ENCODE measurements at regions not wholly inside any gene's neighbourhood (a gene's known extent, or its start where the extent isn't known, plus 50 kb on each side); places are given as distances from the start of the nearest gene placed in this dataset.

DNA sequence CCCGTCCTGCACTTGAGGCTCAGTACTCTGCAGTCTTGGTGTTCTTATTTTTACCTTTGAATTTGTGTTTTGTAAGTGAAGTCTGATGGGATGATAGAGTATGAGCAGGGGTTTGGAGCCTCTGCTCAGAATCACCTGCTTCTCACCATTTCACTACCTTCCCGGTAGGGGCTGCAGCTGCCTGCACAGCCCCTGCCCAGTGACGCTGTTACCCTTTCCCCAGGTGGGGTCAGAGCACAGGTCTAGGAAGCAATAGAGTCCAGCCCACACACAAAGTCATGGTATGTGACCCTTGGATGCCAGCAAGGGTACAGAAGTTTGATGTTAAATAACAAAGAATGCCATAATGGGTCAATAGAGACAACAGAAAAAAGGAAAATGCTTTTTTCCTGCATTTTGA is 101.8 kb upstream of the TCF21 start:
- in situ Hi-C loops (cut with MboI; ENCODE audit: low sequenced_read_pairs) = no loop called here
- ChIA-PET POLR2A (ENCODE audit: unreplicated experiment) (no interaction called here), CTCF (interaction anchor here (0.9 kb wide), 1 partner anchor 30 kb away, joined by 3 read pairs; no protein-coding TSS in a partner anchor)

More for the DNA sequence above, 101.8 kb upstream of the TCF21 start:
- dilution Hi-C loops (cut with HindIII; ENCODE audit: low sequenced_read_pairs, unreplicated experiment) (no loop called here), intact Hi-C loops (cut with micrococcal nuclease) (no loop called here)
- Histone ChIP-seq H3K4me2 (ENCODE audit: low read depth, low read length) (no peak overlapping the region), H4K20me1 (ENCODE audit: insufficient read depth, low read length) (no peaks in the 10 kb centered on the region), H3K18ac (ENCODE audit: low read depth, low read length) (no peak overlapping the region), H2BK15ac (ENCODE audit: low read depth, low read length) (no peak overlapping the region), H3K27me3 (ENCODE audit: control insufficient read depth, insufficient read depth, low read length) (no peaks in the 10 kb centered on the region), H2BK120ac (ENCODE audit: low read depth, low read length) (no peak overlapping the region), H4K91ac (ENCODE audit: insufficient read depth, low read depth, low read length) (no peak overlapping the region), H3K27ac (ENCODE audit: insufficient read depth, low read length) (no peak overlapping the region), H3K9me1 (ENCODE audit: insufficient read depth, low read length) (no peaks in the 10 kb centered on the region), H3K79me1 (ENCODE audit: low read depth in 1 of 2, low read length in 2 of 2) (no peaks in the 10 kb centered on the region), H2BK5ac (ENCODE audit: low read depth, low read length, poor library complexity, severe bottlenecking) (no peak overlapping the region), H3K9me3 (ENCODE audit: control insufficient read depth, insufficient read depth, low read length) (no peaks in the 10 kb centered on the region), H2AFZ (replicated peaks; ENCODE audit: low read length, poor library complexity) (no peak overlapping the region), H3K4me3 (ENCODE audit: insufficient read depth, low read depth, low read length) (no peak overlapping the region), H3K4ac (ENCODE audit: low read depth, low read length) (no peak overlapping the region), H2AK5ac (ENCODE audit: low read depth, low read length) (no peak overlapping the region), H3K56ac (ENCODE audit: extremely low read depth, insufficient read depth, low read length) (no peak overlapping the region), H3K36me3 (ENCODE audit: control insufficient read depth, insufficient read depth, low read length) (no peaks in the 10 kb centered on the region), H3K9ac (ENCODE audit: low read depth, low read length) (no peak overlapping the region), H3K14ac (replicated peaks; ENCODE audit: low read depth, low read length) (no peak overlapping the region), H4K8ac (ENCODE audit: low read depth in 2 of 2, low read length in 2 of 2) (no peak overlapping the region), H2AK9ac (replicated peaks; ENCODE audit: low read depth, low read length, poor library complexity) (no peak overlapping the region), H3K23ac (ENCODE audit: low read depth, low read length) (no peak overlapping the region), H3K4me1 (ENCODE audit: control insufficient read depth, insufficient read depth, low read length) (no peaks in the 10 kb centered on the region), H2BK20ac (ENCODE audit: low read depth, low read length) (no peak overlapping the region), H4K5ac (ENCODE audit: low read depth, low read length) (no peak overlapping the region)
- no peak for ATAC-seq (ENCODE audit: low read depth)
- BruUV-seq (replicated peaks) = no TSS peak
- WGBS, 2 experiments (ENCODE audit: extremely low coverage in 2 of 2, insufficient read length in 1 of 2) = no CpG with 5 or more reads among the region's 3 CpGs
- TF ChIP-seq RCOR1 (IDR thresholded peaks at IDR 0.05; ENCODE audit: insufficient replicate concordance, low read length) (no peak), NFE2L2 (IDR thresholded peaks at IDR 0.05; ENCODE audit: low read depth, low read length) (no peak), SMC3 (IDR thresholded peaks at IDR 0.05; ENCODE audit: low read depth, low read length) (no peak), RFX5 (IDR thresholded peaks at IDR 0.05; ENCODE audit: low read depth, low read length) (no peak), BHLHE40 (IDR thresholded peaks at IDR 0.05; ENCODE audit: low read depth, low read length) (no peak), FOS (IDR thresholded peaks at IDR 0.05; ENCODE audit: low read depth, low read length) (no peak), POLR2A (IDR thresholded peaks at IDR 0.05; ENCODE audit: low read depth, low read length) (no peak), MAZ (IDR thresholded peaks at IDR 0.05; ENCODE audit: borderline replicate concordance, low read depth, low read length) (no peak), RAD21 (IDR thresholded peaks at IDR 0.05; ENCODE audit: low read length) (no peak)
- TF ChIP-seq, protein P1, sequence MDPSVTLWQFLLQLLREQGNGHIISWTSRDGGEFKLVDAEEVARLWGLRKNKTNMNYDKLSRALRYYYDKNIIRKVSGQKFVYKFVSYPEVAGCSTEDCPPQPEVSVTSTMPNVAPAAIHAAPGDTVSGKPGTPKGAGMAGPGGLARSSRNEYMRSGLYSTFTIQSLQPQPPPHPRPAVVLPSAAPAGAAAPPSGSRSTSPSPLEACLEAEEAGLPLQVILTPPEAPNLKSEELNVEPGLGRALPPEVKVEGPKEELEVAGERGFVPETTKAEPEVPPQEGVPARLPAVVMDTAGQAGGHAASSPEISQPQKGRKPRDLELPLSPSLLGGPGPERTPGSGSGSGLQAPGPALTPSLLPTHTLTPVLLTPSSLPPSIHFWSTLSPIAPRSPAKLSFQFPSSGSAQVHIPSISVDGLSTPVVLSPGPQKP (IDR thresholded peaks at IDR 0.05; ENCODE audit: borderline replicate concordance, low read depth, low read length) = no peak
- TF ChIP-seq, protein P2, sequence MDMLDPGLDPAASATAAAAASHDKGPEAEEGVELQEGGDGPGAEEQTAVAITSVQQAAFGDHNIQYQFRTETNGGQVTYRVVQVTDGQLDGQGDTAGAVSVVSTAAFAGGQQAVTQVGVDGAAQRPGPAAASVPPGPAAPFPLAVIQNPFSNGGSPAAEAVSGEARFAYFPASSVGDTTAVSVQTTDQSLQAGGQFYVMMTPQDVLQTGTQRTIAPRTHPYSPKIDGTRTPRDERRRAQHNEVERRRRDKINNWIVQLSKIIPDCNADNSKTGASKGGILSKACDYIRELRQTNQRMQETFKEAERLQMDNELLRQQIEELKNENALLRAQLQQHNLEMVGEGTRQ (IDR thresholded peaks at IDR 0.05; ENCODE audit: low read depth, low read length) = no peak
- no peak for DNase-seq

All from IMR-90 (cell line).